ENCODE measurements at regions not wholly inside any gene's neighbourhood (a gene's known extent, or its start where the extent isn't known, plus 50 kb on each side); places are given as distances from the start of the nearest gene placed in this dataset.
"Not testable (repeated sequence)": the region's sequence is repeated elsewhere in the genome, so short reads cannot be mapped to it uniquely, and the experiment has no call there.

DNA sequence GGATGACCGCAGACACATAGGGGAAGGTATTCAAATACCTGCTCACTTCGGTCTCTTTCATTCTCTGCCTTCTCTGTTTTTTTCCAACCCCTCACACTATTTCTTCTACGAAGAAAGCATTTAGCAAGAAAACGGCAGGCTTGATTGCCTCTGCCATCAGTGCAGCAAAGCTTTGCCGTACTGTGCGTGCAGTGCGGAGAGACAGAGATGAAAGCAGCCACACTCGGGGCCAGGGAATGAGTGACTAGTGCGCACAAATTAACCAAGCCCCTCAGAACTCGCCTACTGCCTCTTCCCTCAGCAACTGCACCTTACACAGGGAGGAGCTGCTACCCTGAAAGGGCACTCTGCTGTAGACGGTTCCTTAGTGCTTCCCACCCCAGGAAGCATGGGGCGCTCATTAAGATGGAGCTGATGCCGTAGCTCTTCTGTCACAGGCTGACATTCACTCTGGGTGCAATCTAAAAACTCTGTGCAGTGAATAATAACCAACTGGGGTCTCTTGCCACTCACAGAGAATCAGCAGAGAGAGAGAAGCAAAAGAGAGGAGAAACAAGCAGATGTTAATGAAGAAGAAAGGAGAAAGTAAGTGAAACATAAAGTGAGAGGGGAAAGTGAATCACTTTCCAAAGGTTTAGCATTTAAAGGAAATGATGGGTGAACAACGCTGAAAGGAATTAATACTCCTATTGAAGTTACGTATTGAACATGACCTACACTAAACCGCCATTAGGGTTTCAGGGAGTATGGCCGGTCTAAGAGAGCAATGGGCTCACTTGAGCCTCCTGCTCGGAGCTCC, 69.4 kb downstream of the GRIN2B start:
- DNase-seq (ENCODE audit: low spot score) = no peak
- Histone ChIP-seq H2AFZ (no peak overlapping the region), H3K9me2 (replicated peaks; ENCODE audit: insufficient read depth) (no peaks in the 10 kb centered on the region), H3K79me2 (no peaks in the 10 kb centered on the region), H3K4me1 (ENCODE audit: insufficient read depth) (peaks cover 5% of the 10 kb centered on the region), H4K20me1 (ENCODE audit: insufficient read depth, poor library complexity, severe bottlenecking) (no peaks in the 10 kb centered on the region), H3K27me3 (no peaks in the 10 kb centered on the region), H3K4me2 (no peak overlapping the region), H3K36me3 (replicated peaks; ENCODE audit: insufficient read depth, low read depth) (no peaks in the 10 kb centered on the region), H3K9me3 (ENCODE audit: low read depth) (no peaks in the 10 kb centered on the region), H3K4me3 (no peak overlapping the region), H3K27ac (no peak overlapping the region)
- TF ChIP-seq EZH2 (IDR thresholded peaks at IDR 0.05; ENCODE audit: borderline replicate concordance) = no peak
- TF ChIP-seq EZH2phosphoT487 (IDR thresholded peaks at IDR 0.05; ENCODE audit: low read depth, severe bottlenecking, unreplicated experiment) = no peak
- TF ChIP-seq, protein P1, sequence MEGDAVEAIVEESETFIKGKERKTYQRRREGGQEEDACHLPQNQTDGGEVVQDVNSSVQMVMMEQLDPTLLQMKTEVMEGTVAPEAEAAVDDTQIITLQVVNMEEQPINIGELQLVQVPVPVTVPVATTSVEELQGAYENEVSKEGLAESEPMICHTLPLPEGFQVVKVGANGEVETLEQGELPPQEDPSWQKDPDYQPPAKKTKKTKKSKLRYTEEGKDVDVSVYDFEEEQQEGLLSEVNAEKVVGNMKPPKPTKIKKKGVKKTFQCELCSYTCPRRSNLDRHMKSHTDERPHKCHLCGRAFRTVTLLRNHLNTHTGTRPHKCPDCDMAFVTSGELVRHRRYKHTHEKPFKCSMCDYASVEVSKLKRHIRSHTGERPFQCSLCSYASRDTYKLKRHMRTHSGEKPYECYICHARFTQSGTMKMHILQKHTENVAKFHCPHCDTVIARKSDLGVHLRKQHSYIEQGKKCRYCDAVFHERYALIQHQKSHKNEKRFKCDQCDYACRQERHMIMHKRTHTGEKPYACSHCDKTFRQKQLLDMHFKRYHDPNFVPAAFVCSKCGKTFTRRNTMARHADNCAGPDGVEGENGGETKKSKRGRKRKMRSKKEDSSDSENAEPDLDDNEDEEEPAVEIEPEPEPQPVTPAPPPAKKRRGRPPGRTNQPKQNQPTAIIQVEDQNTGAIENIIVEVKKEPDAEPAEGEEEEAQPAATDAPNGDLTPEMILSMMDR (IDR thresholded peaks at IDR 0.05; ENCODE audit: poor library complexity) = no peak
- WGBS (ENCODE audit: low lambda C conversion rate, missing lambda C conversion rate) = 90% methylated on average over 18 of the region's 18 CpGs

DNA sequence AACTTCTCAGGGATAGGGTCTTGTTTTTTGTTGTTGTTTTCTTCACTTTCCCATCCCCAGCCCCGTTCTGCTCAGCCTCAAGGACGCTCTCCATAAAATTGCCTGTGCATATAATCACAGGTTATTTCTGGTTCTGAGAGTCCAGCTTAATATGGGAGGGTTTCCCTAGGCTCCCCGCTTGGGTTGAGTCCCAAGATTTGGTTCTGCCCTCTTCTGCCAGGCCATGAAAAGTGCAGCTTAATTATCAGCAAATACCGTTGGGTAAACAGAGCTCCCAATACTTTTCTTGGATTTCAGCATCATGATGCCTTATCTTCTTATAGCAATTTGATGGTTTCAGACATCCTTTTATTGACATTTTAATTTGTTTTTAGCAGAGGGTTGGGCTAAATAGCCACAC, 75.6 kb downstream of the GRIN2B start:
- H4K20me1 ChIP-seq (ENCODE audit: insufficient read depth, poor library complexity, severe bottlenecking) = no peaks in the 10 kb centered on the region
- no peak for DNase-seq (ENCODE audit: low spot score)
- no peaks in the 10 kb centered on the region for H3K4me1 ChIP-seq (ENCODE audit: insufficient read depth)
- H3K27me3 ChIP-seq = no peaks in the 10 kb centered on the region
- no peaks in the 10 kb centered on the region for H3K9me2 ChIP-seq (replicated peaks; ENCODE audit: insufficient read depth)
- no peaks in the 10 kb centered on the region for H3K9me3 ChIP-seq (ENCODE audit: low read depth)
- no peak for TF ChIP-seq EZH2 (IDR thresholded peaks at IDR 0.05; ENCODE audit: borderline replicate concordance)
- TF ChIP-seq, protein P1 (IDR thresholded peaks at IDR 0.05; ENCODE audit: poor library complexity) = no peak
- H3K36me3 ChIP-seq (replicated peaks; ENCODE audit: insufficient read depth, low read depth) = no peaks in the 10 kb centered on the region
- 81% methylated on average over 4 of the region's 4 CpGs for WGBS (ENCODE audit: low lambda C conversion rate, missing lambda C conversion rate)
- H3K4me2 ChIP-seq = no peak overlapping the region
- no peak overlapping the region for H3K4me3 ChIP-seq
- no peak overlapping the region for H3K27ac ChIP-seq
- H2AFZ ChIP-seq = no peak overlapping the region
- no peaks in the 10 kb centered on the region for H3K79me2 ChIP-seq

DNA sequence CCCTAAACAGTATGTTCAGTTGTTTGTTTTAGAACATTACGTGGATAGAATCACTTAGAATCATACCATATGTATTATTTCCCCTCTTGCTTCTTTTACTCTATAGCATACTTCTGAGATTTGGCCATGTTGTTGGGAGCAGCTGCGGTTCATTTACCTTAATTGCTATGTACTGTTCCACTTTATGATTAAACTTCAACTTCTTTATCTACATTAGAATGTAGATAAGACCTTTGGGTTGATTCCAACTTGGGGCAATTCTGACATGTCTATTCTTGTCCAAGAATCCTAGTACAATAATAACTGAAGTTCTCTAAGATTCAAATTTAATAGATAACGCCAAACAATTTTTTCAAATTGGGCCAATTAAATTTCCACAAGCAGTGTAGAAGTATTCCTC, 80.7 kb downstream of the GRIN2B start:
- Histone ChIP-seq H3K27ac (no peak overlapping the region), H3K9me3 (ENCODE audit: low read depth) (no peaks in the 10 kb centered on the region), H3K79me2 (no peaks in the 10 kb centered on the region), H3K4me2 (no peak overlapping the region), H2AFZ (no peak overlapping the region), H3K9me2 (replicated peaks; ENCODE audit: insufficient read depth) (no peaks in the 10 kb centered on the region), H4K20me1 (ENCODE audit: insufficient read depth, poor library complexity, severe bottlenecking) (no peaks in the 10 kb centered on the region), H3K27me3 (no peaks in the 10 kb centered on the region), H3K4me1 (ENCODE audit: insufficient read depth) (no peaks in the 10 kb centered on the region), H3K4me3 (no peak overlapping the region), H3K36me3 (replicated peaks; ENCODE audit: insufficient read depth, low read depth) (no peaks in the 10 kb centered on the region)
- no peak for DNase-seq (ENCODE audit: low spot score)
- TF ChIP-seq, protein P1 (IDR thresholded peaks at IDR 0.05; ENCODE audit: poor library complexity) = no peak
- TF ChIP-seq EZH2phosphoT487 (IDR thresholded peaks at IDR 0.05; ENCODE audit: low read depth, severe bottlenecking, unreplicated experiment) (no peak), EZH2 (IDR thresholded peaks at IDR 0.05; ENCODE audit: borderline replicate concordance) (no peak)
- 77% methylated on average over 3 of the region's 3 CpGs for WGBS (ENCODE audit: low lambda C conversion rate, missing lambda C conversion rate)

GRCh38 chr12:13898387-13898786, 83.0 kb downstream of the GRIN2B start:
- H3K9me3 ChIP-seq (ENCODE audit: low read depth); H3K27ac ChIP-seq; H3K79me2 ChIP-seq; DNase-seq (ENCODE audit: low spot score); H4K20me1 ChIP-seq (ENCODE audit: insufficient read depth, poor library complexity, severe bottlenecking); H3K9me2 ChIP-seq (replicated peaks; ENCODE audit: insufficient read depth); H3K4me1 ChIP-seq (ENCODE audit: insufficient read depth); H3K36me3 ChIP-seq (replicated peaks; ENCODE audit: insufficient read depth, low read depth); H3K27me3 ChIP-seq; H3K4me3 ChIP-seq; H2AFZ ChIP-seq; H3K4me2 ChIP-seq: not testable (repeated sequence)
- 92% methylated on average over 5 of the region's 5 CpGs for WGBS (ENCODE audit: low lambda C conversion rate, missing lambda C conversion rate)
